ENCODE measurements at regions not wholly inside any gene's neighbourhood (a gene's known extent, or its start where the extent isn't known, plus 50 kb on each side); places are given as distances from the start of the nearest gene placed in this dataset.

- DNase-seq (ENCODE audit: insufficient read length, low spot score) (no peak), FAIRE-seq (no peak)
- TF ChIP-seq CTCF (IDR thresholded peaks at IDR 0.05; ENCODE audit: insufficient read depth, missing control alignments) = no peak
Observed at GRCh38 chr10:53006663-53007526, 234.3 kb upstream of the MBL2 start.

GRCh38 chr10:53005612-53006345 is 233.2 kb upstream of the MBL2 start:
- FAIRE-seq (no peak), DNase-seq (ENCODE audit: insufficient read length, low spot score) (no peak)
- no peak for TF ChIP-seq CTCF (IDR thresholded peaks at IDR 0.05; ENCODE audit: insufficient read depth, missing control alignments)

- TF ChIP-seq CTCF (IDR thresholded peaks at IDR 0.05; ENCODE audit: insufficient read depth, missing control alignments) = no peak
- DNase-seq (ENCODE audit: insufficient read length, low spot score) (no peak), FAIRE-seq (no peak)
Observed at GRCh38 chr10:53003094-53003493, 230.5 kb upstream of the MBL2 start.

GRCh38 chr10:52999681-53000080 is 227.1 kb upstream of the MBL2 start:
- no peak for DNase-seq (ENCODE audit: insufficient read length, low spot score)
- no peak for TF ChIP-seq CTCF (IDR thresholded peaks at IDR 0.05; ENCODE audit: insufficient read depth, missing control alignments)
- no peak for FAIRE-seq

- DNase-seq (ENCODE audit: insufficient read length, low spot score) (no peak), FAIRE-seq (no peak)
- no peak for TF ChIP-seq CTCF (IDR thresholded peaks at IDR 0.05; ENCODE audit: insufficient read depth, missing control alignments)
Observed at GRCh38 chr10:52999258-52999657, 226.7 kb upstream of the MBL2 start.

- no peak for DNase-seq (ENCODE audit: insufficient read length, low spot score)
- no peak for TF ChIP-seq CTCF (IDR thresholded peaks at IDR 0.05; ENCODE audit: insufficient read depth, missing control alignments)
- FAIRE-seq = no peak
Observed at GRCh38 chr10:52997007-52997406, 224.4 kb upstream of the MBL2 start.

- DNase-seq (ENCODE audit: insufficient read length, low spot score) = no peak
- no peak for TF ChIP-seq CTCF (IDR thresholded peaks at IDR 0.05; ENCODE audit: insufficient read depth, missing control alignments)
- peak; percentile 53 for FAIRE-seq
Observed at GRCh38 chr10:52994370-52994769, 221.8 kb upstream of the MBL2 start.
